K562 (cell line): ENCODE measurements at regions not wholly inside any gene's neighbourhood (a gene's known extent, or its start where the extent isn't known, plus 50 kb on each side); places are given as distances from the start of the nearest gene placed in this dataset.

Source experiments
- BRCA1 ChIP-seq, 2 experiments: fragments of 450-650 bp in 1 of 2; sonication (generic) in 1 of 2; formaldehyde crosslinking in 1 of 2; IDR thresholded peaks; 2 replicates each; pipeline versions ENCODE4 v1.5.0 to v1.6.1; 2017 to 2020; ENCODE audit warnings: mild to moderate bottlenecking in 1 of 2, missing genetic modification reagents in 1 of 2
- EZH2 ChIP-seq: IDR thresholded peaks from 2 replicates; pipeline ENCODE4 v1.6.1; 2012; ENCODE audit warnings: low read depth, mild to moderate bottlenecking, inconsistent platforms, low read length, borderline replicate concordance
- GTF2A2 ChIP-seq: IDR thresholded peaks from 2 replicates; pipeline ENCODE4 v1.6.1; 2016; ENCODE audit warnings: mild to moderate bottlenecking, missing genetic modification characterization, missing compliant biosample characterization
- HDGF ChIP-seq: fragments of 450-650 bp; IDR thresholded peaks from 2 replicates; pipeline ENCODE4 v1.6.1; 2016
- HNRNPH1 ChIP-seq: fragments of 200-400 bp; formaldehyde crosslinking; optimal IDR thresholded peaks from 2 replicates; pipeline ENCODE3; 2017; ENCODE audit warnings: low read depth, mild to moderate bottlenecking, low read length, moderate library complexity
- TF ChIP-seq, protein P1 (sequence below), 3 experiments: IDR thresholded peaks in 2 of 3; conservative IDR thresholded peaks in 1 of 3; 2 replicates each; pipeline ENCODE4 v1.5.1; 2011 to 2012; ENCODE audit warnings: low read length in 3 of 3, mild to moderate bottlenecking in 3 of 3, control low read depth in 2 of 3, improper control_type of control experiment in 1 of 3, inconsistent platforms in 1 of 3, low read depth in 1 of 3, mixed read lengths in 1 of 3, moderate library complexity in 1 of 3; ENCODE audit not compliant: insufficient read depth in 2 of 3

DNA sequence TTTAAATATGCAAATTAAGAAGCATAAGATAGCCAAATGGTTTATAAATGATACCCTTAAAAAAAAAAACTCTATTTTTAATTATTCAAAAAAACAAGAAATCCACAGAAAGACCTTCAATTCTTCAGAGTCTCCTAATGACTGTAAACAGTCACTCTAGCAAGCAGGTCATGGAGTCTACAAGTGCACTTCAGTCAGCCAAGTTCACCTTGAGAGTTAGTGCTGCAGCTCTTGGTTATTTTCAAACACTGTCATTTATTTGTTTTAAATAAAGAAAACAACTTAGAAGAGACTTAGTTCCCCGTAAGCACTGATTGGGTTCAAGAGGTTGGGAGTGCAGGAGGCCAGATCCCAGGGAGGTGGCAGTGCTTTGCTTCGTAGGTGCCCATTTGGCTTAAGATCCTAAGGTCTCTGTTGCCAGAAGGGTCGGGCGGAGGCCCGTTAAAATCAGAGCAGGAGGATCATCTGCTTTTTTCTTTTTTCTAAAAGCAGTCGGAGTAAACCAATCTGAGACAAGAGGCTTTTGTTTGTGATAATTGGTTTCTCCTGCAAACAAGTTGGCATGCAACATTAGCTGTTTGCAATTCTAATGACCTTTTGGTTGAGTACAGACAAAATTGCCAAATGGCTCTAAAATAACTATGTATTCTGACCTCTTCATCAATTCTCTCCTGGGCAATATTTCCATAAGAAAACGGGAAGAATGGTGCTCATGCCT, 86.4 kb upstream of the ELMO1 start:
- TF ChIP-seq GTF2A2 (tag) (no peak), HNRNPH1 (no peak), EZH2 (no peak), BRCA1 (IDR thresholded peaks at IDR 0.05) (no peak), BRCA1 (CRISPR knock-in tag; IDR thresholded peaks at IDR 0.05) (no peak), HDGF (no peak)
- TF ChIP-seq, protein P1, sequence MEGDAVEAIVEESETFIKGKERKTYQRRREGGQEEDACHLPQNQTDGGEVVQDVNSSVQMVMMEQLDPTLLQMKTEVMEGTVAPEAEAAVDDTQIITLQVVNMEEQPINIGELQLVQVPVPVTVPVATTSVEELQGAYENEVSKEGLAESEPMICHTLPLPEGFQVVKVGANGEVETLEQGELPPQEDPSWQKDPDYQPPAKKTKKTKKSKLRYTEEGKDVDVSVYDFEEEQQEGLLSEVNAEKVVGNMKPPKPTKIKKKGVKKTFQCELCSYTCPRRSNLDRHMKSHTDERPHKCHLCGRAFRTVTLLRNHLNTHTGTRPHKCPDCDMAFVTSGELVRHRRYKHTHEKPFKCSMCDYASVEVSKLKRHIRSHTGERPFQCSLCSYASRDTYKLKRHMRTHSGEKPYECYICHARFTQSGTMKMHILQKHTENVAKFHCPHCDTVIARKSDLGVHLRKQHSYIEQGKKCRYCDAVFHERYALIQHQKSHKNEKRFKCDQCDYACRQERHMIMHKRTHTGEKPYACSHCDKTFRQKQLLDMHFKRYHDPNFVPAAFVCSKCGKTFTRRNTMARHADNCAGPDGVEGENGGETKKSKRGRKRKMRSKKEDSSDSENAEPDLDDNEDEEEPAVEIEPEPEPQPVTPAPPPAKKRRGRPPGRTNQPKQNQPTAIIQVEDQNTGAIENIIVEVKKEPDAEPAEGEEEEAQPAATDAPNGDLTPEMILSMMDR (IDR thresholded peaks at IDR 0.05 in 2 of 3, conservative IDR thresholded peaks at IDR 0.05 in 1 of 3; ENCODE audit: insufficient read depth in 2 of 3, low read depth in 1 of 3, low read length in 3 of 3), result no peak
